ENCODE measurements at regions not wholly inside any gene's neighbourhood (a gene's known extent, or its start where the extent isn't known, plus 50 kb on each side); places are given as distances from the start of the nearest gene placed in this dataset.
A peak's percentile ranks its signal among the peaks of the same experiment; 100 is the strongest.
"Not testable (repeated sequence)": the region's sequence is repeated elsewhere in the genome, so short reads cannot be mapped to it uniquely, and the experiment has no call there.

GRCh38 chr6:82767447-82767846 is 298.2 kb downstream of the UBE3D start:
- intact Hi-C loops (cut with DNase I) = no loop called here
- ATAC-seq (no peak), DNase-seq (no peak)

- ATAC-seq (no peak), DNase-seq (no peak)
- intact Hi-C loops (cut with DNase I) = no loop called here
Measured at GRCh38 chr6:82772851-82773717, 292.6 kb downstream of the UBE3D start.

GRCh38 chr6:82775361-82775760 is 290.3 kb downstream of the UBE3D start:
- ATAC-seq (no peak), DNase-seq (no peak)
- intact Hi-C loops (cut with DNase I) = no loop called here

- DNase-seq = no peak
- no peak for ATAC-seq
- intact Hi-C loops (cut with DNase I) = no loop called here
Measured at GRCh38 chr6:82775981-82776380, 289.7 kb downstream of the UBE3D start.

- intact Hi-C loops (cut with DNase I) = no loop called here
- DNase-seq (no peak), ATAC-seq (no peak)
Measured at GRCh38 chr6:82779041-82779440, 286.6 kb downstream of the UBE3D start.

GRCh38 chr6:82780334-82780733 is 285.3 kb downstream of the UBE3D start:
- ATAC-seq (no peak), DNase-seq (no peak)
- intact Hi-C loops (cut with DNase I) = no loop called here

GRCh38 chr6:82781620-82782204 is 283.9 kb downstream of the UBE3D start:
- no peak for ATAC-seq
- no peak for DNase-seq
- intact Hi-C loops (cut with DNase I) = no loop called here

- DNase-seq (no peak), ATAC-seq (no peak)
- intact Hi-C loops (cut with DNase I) = no loop called here
Measured at GRCh38 chr6:82783587-82784236, 281.9 kb downstream of the UBE3D start.

- ATAC-seq (no peak), DNase-seq (no peak)
- intact Hi-C loops (cut with DNase I) = no loop called here
Measured at GRCh38 chr6:82785206-82785605, 280.4 kb downstream of the UBE3D start.

GRCh38 chr6:82786248-82786647 is 279.4 kb downstream of the UBE3D start:
- ATAC-seq (no peak), DNase-seq (no peak)
- intact Hi-C loops (cut with DNase I) = no loop called here

GRCh38 chr6:82795940-82796339 is 269.7 kb downstream of the UBE3D start:
- intact Hi-C loops (cut with DNase I) = no loop called here
- no peak for ATAC-seq
- no peak for DNase-seq

- intact Hi-C loops (cut with DNase I) = no loop called here
- ATAC-seq (no peak), DNase-seq (no peak)
Measured at GRCh38 chr6:82801083-82801482, 264.6 kb downstream of the UBE3D start.

GRCh38 chr6:82816243-82816642 is 249.4 kb downstream of the UBE3D start:
- intact Hi-C loops (cut with DNase I); DNase-seq; ATAC-seq: not testable (repeated sequence)

- intact Hi-C loops (cut with DNase I) = no loop called here
- ATAC-seq = peak in 1 of 2 donors; percentile 40
- DNase-seq = no peak
Measured at GRCh38 chr6:82818727-82819126, 246.9 kb downstream of the UBE3D start.

GRCh38 chr6:82823361-82823760 is 242.3 kb downstream of the UBE3D start:
- DNase-seq = no peak
- no peak for ATAC-seq
- intact Hi-C loops (cut with DNase I) = no loop called here

GRCh38 chr6:82832811-82833210 is 232.8 kb downstream of the UBE3D start:
- DNase-seq = no peak
- ATAC-seq = no peak
- intact Hi-C loops (cut with DNase I) = no loop called here

- DNase-seq (no peak), ATAC-seq (no peak)
- intact Hi-C loops (cut with DNase I) = no loop called here
Measured at GRCh38 chr6:82833481-82833880, 232.2 kb downstream of the UBE3D start.

GRCh38 chr6:82836022-82836575 is 229.5 kb downstream of the UBE3D start:
- ATAC-seq (no peak), DNase-seq (no peak)
- intact Hi-C loops (cut with DNase I) = no loop called here

GRCh38 chr6:82840571-82840970 is 225.1 kb downstream of the UBE3D start:
- ATAC-seq (no peak), DNase-seq (no peak)
- intact Hi-C loops (cut with DNase I) = no loop called here

GRCh38 chr6:82841309-82841708 is 224.3 kb downstream of the UBE3D start:
- no peak for DNase-seq
- intact Hi-C loops (cut with DNase I) = no loop called here
- no peak for ATAC-seq
